MM.1S (cell line): ENCODE measurements at regions not wholly inside any gene's neighbourhood (a gene's known extent, or its start where the extent isn't known, plus 50 kb on each side); places are given as distances from the start of the nearest gene placed in this dataset.

Experiments
- DNase-seq: peaks from one replicate; pipeline ENCODE4 v3.0.0-alpha.2; 2015
- H2AFZ ChIP-seq: fragments of 300-600 bp; sonication (generic); 2 replicates; pipeline ENCODE4 v1.6.0; 2016; ENCODE audit warnings: antibody characterized with exemption, low read length
- H3F3A ChIP-seq: fragments of 300-600 bp; sonication (generic); 2 replicates; pipeline ENCODE4 v1.6.1; 2016; ENCODE audit warnings: mild to moderate bottlenecking, antibody characterized with exemption, low read length, moderate library complexity, mixed read lengths; ENCODE audit not compliant: insufficient read depth
- H3K27ac ChIP-seq: fragments of 300-600 bp; sonication (generic); 2 replicates; pipeline ENCODE4 v1.5.1; 2016; ENCODE audit warnings: mild to moderate bottlenecking, low read length
- H3K27me3 ChIP-seq: fragments of 300-600 bp; sonication (generic); replicated peaks from 2 replicates; pipeline ENCODE4 v1.6.0; 2016; ENCODE audit warnings: low read length; ENCODE audit not compliant: insufficient read depth
- H3K36me3 ChIP-seq: fragments of 300-600 bp; sonication (generic); replicated peaks from 2 replicates; pipeline ENCODE4 v1.6.1; 2016; ENCODE audit warnings: mild to moderate bottlenecking, low read length, mixed read lengths; ENCODE audit not compliant: insufficient read depth
- H3K4me1 ChIP-seq: fragments of 300-600 bp; sonication (generic); 2 replicates; pipeline ENCODE4 v1.6.1; 2016; ENCODE audit warnings: low read length, mixed read lengths
- H3K4me2 ChIP-seq: fragments of 300-600 bp; sonication (generic); 2 replicates; pipeline ENCODE4 v1.6.0; 2016; ENCODE audit warnings: low read depth, low read length
- H3K4me3 ChIP-seq: fragments of 300-600 bp; sonication (generic); 2 replicates; pipeline ENCODE4 v1.5.1; 2016; ENCODE audit warnings: low read length, mixed read lengths
- H3K79me2 ChIP-seq: fragments of 300-600 bp; sonication (generic); 2 replicates; pipeline ENCODE4 v1.6.1; 2016; ENCODE audit warnings: mixed run types, low read length, mixed read lengths
- H3K9ac ChIP-seq: fragments of 300-600 bp; sonication (generic); 2 replicates; pipeline ENCODE4 v1.6.1; 2016; ENCODE audit warnings: low read length, mixed read lengths
- H3K9me2 ChIP-seq: fragments of 300-600 bp; sonication (generic); replicated peaks from 2 replicates; pipeline ENCODE4 v1.6.1; 2016; ENCODE audit warnings: mild to moderate bottlenecking, low read length, mixed read lengths; ENCODE audit not compliant: insufficient read depth
- H3K9me3 ChIP-seq: fragments of 300-600 bp; sonication (generic); replicated peaks from 2 replicates; pipeline ENCODE4 v1.6.1; 2016; ENCODE audit warnings: mild to moderate bottlenecking, low read length, mixed read lengths; ENCODE audit not compliant: insufficient read depth
- H4K20me1 ChIP-seq: fragments of 300-600 bp; sonication (generic); 2 replicates; pipeline ENCODE4 v1.6.1; 2016; ENCODE audit warnings: mild to moderate bottlenecking, low read length, moderate library complexity, mixed read lengths; ENCODE audit not compliant: insufficient read depth
- CTCF ChIP-seq: fragments of 300-600 bp; sonication (generic); IDR thresholded peaks from 2 replicates; pipeline ENCODE4 v1.5.1; 2016; ENCODE audit warnings: antibody characterized with exemption, low read length, mixed read lengths
- EZH2 ChIP-seq: fragments of 300-600 bp; sonication (generic); optimal IDR thresholded peaks from 2 replicates; pipeline ENCODE3; 2017; ENCODE audit warnings: low read depth, mild to moderate bottlenecking, antibody characterized with exemption, low read length, mixed read lengths
- EZH2phosphoT487 ChIP-seq: fragments of 300-600 bp; sonication (generic); IDR thresholded peaks from 2 replicates; pipeline ENCODE4 v1.6.1; 2018; ENCODE audit warnings: antibody characterized with exemption, low read length

DNA sequence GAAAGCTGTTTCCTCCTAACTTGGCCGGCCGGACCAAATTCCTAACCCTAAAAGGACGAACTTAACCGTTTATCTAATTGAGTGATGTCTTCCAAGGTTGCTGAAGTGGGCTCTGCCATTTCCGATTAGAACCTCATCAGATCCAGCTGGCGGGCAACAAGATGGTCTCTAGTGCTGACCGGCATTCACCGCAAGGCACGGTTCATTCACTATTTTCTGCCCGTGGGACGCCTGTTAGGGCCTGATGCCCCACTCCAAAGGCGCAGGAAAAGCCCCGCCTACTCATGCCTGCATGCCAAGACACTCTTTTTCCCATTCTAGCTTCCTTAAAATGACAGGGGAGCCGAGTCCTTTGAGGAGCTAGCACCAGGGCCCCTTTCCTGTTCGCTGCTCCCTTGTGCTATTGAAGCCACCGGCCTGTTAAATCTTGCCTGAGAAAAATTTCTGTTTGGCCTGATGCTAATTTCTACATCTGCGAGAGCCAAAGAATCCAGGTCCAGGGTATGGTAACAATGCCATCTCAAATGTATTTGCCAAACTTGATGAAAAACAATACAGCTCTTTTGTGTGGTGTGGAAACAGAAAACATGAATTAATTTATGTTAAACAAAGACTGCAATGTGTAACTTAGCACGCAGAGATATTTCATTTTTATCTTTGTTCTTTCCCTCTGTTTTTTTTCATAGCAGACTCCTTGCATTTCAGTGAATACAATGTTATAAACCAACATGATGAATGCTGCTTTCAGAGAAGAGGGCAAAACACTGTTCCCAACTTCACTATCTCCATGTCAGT lies 1071.2 kb upstream of the USP15 start:
- no peak for DNase-seq
- no peaks in the 10 kb centered on the region for H3K9me2 ChIP-seq
- TF ChIP-seq CTCF (no peak), EZH2phosphoT487 (no peak), EZH2 (no peak)
- no peak overlapping the region for H3K4me3 ChIP-seq
- no peaks in the 10 kb centered on the region for H4K20me1 ChIP-seq
- H3K79me2 ChIP-seq = no peaks in the 10 kb centered on the region
- H3K9ac ChIP-seq = no peak overlapping the region
- H3K27ac ChIP-seq = no peak overlapping the region
- H3K4me1 ChIP-seq = no peaks in the 10 kb centered on the region
- H3K4me2 ChIP-seq = no peak overlapping the region
- H2AFZ ChIP-seq = no peak overlapping the region
- H3K9me3 ChIP-seq = no peaks in the 10 kb centered on the region
- H3K36me3 ChIP-seq = no peaks in the 10 kb centered on the region
- H3K27me3 ChIP-seq = no peaks in the 10 kb centered on the region
- H3F3A ChIP-seq = no peaks in the 10 kb centered on the region

- DNase-seq = no peak
These were observed 1046.6 kb upstream of the USP15 start for GRCh38 chr12:61213646-61214045.

GRCh38 chr12:61220337-61220736 lies 1039.9 kb upstream of the USP15 start:
- Histone ChIP-seq H3K27ac (no peak overlapping the region), H3K9me3 (no peaks in the 10 kb centered on the region), H3K4me2 (no peak overlapping the region), H4K20me1 (no peaks in the 10 kb centered on the region), H3K9me2 (no peaks in the 10 kb centered on the region), H3F3A (no peaks in the 10 kb centered on the region), H3K9ac (no peak overlapping the region), H3K4me1 (no peaks in the 10 kb centered on the region), H3K27me3 (no peaks in the 10 kb centered on the region), H3K4me3 (no peak overlapping the region), H3K36me3 (no peaks in the 10 kb centered on the region), H3K79me2 (no peaks in the 10 kb centered on the region), H2AFZ (no peak overlapping the region)
- DNase-seq = no peak
- no peak for TF ChIP-seq EZH2phosphoT487
- no peak for TF ChIP-seq CTCF
- no peak for TF ChIP-seq EZH2

More at GRCh38 chr12:61213646-61214045, 1046.6 kb upstream of the USP15 start:
- H3K9ac ChIP-seq = no peak overlapping the region
- no peaks in the 10 kb centered on the region for H4K20me1 ChIP-seq
- H3K36me3 ChIP-seq = no peaks in the 10 kb centered on the region
- H3K9me3 ChIP-seq = no peaks in the 10 kb centered on the region
- TF ChIP-seq EZH2phosphoT487 (no peak), CTCF (no peak), EZH2 (no peak)
- no peaks in the 10 kb centered on the region for H3K4me1 ChIP-seq
- no peak overlapping the region for H3K4me2 ChIP-seq
- no peaks in the 10 kb centered on the region for H3K27me3 ChIP-seq
- no peak overlapping the region for H3K4me3 ChIP-seq
- no peak overlapping the region for H3K27ac ChIP-seq
- H3F3A ChIP-seq = no peaks in the 10 kb centered on the region
- no peaks in the 10 kb centered on the region for H3K79me2 ChIP-seq
- H2AFZ ChIP-seq = no peak overlapping the region
- H3K9me2 ChIP-seq = no peaks in the 10 kb centered on the region
